ENCODE measurements at regions not wholly inside any gene's neighbourhood (a gene's known extent, or its start where the extent isn't known, plus 50 kb on each side); places are given as distances from the start of the nearest gene placed in this dataset.

GRCh38 chr6:164010441-164011103 lies 596.1 kb downstream of the QKI start:
- Histone ChIP-seq H3K27me3 (ENCODE audit: control insufficient read depth, insufficient read depth, low read length) (no peaks in the 10 kb centered on the region), H3K36me3 (ENCODE audit: control insufficient read depth, insufficient read depth, low read length) (no peaks in the 10 kb centered on the region), H3K4me3 (ENCODE audit: low read depth, low read length) (no peak overlapping the region)
- TF ChIP-seq, protein P1, sequence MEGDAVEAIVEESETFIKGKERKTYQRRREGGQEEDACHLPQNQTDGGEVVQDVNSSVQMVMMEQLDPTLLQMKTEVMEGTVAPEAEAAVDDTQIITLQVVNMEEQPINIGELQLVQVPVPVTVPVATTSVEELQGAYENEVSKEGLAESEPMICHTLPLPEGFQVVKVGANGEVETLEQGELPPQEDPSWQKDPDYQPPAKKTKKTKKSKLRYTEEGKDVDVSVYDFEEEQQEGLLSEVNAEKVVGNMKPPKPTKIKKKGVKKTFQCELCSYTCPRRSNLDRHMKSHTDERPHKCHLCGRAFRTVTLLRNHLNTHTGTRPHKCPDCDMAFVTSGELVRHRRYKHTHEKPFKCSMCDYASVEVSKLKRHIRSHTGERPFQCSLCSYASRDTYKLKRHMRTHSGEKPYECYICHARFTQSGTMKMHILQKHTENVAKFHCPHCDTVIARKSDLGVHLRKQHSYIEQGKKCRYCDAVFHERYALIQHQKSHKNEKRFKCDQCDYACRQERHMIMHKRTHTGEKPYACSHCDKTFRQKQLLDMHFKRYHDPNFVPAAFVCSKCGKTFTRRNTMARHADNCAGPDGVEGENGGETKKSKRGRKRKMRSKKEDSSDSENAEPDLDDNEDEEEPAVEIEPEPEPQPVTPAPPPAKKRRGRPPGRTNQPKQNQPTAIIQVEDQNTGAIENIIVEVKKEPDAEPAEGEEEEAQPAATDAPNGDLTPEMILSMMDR (IDR thresholded peaks at IDR 0.05; ENCODE audit: insufficient read depth, low read length, poor library complexity, severe bottlenecking): no peak
- no peak for DNase-seq (ENCODE audit: low read depth)

- Histone ChIP-seq H3K27me3 (ENCODE audit: control insufficient read depth, insufficient read depth, low read length) (no peaks in the 10 kb centered on the region), H3K36me3 (ENCODE audit: control insufficient read depth, insufficient read depth, low read length) (no peaks in the 10 kb centered on the region), H3K4me3 (ENCODE audit: low read depth, low read length) (no peak overlapping the region)
- no peak for DNase-seq (ENCODE audit: low read depth)
- TF ChIP-seq, protein P1 (IDR thresholded peaks at IDR 0.05; ENCODE audit: insufficient read depth, low read length, poor library complexity, severe bottlenecking): no peak
Measured at GRCh38 chr6:164008902-164009301, 594.4 kb downstream of the QKI start.

DNA sequence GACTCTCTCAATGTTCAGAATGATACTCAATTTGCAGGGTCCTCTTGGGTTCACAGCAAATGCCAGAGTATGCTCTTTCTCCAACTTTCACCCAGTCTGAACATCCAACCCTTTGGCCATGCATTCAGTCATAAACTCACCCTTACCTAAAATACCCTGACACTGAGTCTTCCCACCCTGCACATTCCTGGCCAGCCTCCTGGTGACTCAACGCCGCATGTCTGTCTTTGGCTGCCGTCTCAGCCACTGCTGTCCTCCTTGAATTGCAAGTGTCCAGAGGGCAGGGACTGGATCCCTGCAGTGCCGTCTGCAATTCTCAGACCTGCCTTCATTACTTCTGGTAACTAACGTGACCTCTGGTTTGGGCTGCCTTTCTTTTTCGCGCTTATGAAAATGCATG lies 593.4 kb downstream of the QKI start:
- no peaks in the 10 kb centered on the region for H3K27me3 ChIP-seq (ENCODE audit: control insufficient read depth, insufficient read depth, low read length)
- TF ChIP-seq, protein P1 (IDR thresholded peaks at IDR 0.05; ENCODE audit: insufficient read depth, low read length, poor library complexity, severe bottlenecking): no peak
- DNase-seq (ENCODE audit: low read depth): no peak

DNA sequence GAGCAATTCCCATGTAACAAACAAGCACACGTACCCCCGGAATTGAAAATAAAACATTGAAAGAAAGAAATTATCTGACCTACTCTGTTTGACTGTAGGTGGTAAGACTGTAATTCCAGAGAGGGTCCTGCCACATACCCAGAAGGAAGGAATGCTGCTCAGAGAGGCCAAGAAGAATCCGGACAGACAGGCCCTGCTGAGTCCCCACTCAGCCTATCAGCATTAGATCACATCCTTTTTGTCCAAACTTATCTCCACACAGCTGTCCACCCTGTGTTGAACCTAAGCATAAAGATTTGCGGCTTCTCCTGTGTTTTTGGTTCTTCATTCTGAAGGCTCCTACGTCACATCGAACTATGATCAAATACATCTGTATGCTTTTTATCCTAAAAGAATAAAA lies 591.9 kb downstream of the QKI start:
- TF ChIP-seq, protein P1 (IDR thresholded peaks at IDR 0.05; ENCODE audit: insufficient read depth, low read length, poor library complexity, severe bottlenecking): no peak
- DNase-seq (ENCODE audit: low read depth): no peak
- no peak overlapping the region for H3K4me3 ChIP-seq (ENCODE audit: low read depth, low read length)
- no peaks in the 10 kb centered on the region for H3K36me3 ChIP-seq (ENCODE audit: control insufficient read depth, insufficient read depth, low read length)
- no peaks in the 10 kb centered on the region for H3K27me3 ChIP-seq (ENCODE audit: control insufficient read depth, insufficient read depth, low read length)

More for the DNA sequence above, 593.4 kb downstream of the QKI start:
- H3K4me3 ChIP-seq (ENCODE audit: low read depth, low read length): no peak overlapping the region
- no peaks in the 10 kb centered on the region for H3K36me3 ChIP-seq (ENCODE audit: control insufficient read depth, insufficient read depth, low read length)

GRCh38 chr6:164005004-164005711 lies 590.6 kb downstream of the QKI start:
- Histone ChIP-seq H3K36me3 (ENCODE audit: control insufficient read depth, insufficient read depth, low read length) (no peaks in the 10 kb centered on the region), H3K4me3 (ENCODE audit: low read depth, low read length) (no peak overlapping the region), H3K27me3 (ENCODE audit: control insufficient read depth, insufficient read depth, low read length) (no peaks in the 10 kb centered on the region)
- DNase-seq (ENCODE audit: low read depth): no peak
- TF ChIP-seq, protein P1 (IDR thresholded peaks at IDR 0.05; ENCODE audit: insufficient read depth, low read length, poor library complexity, severe bottlenecking): no peak
